GM12878 (cell line): ENCODE measurements at regions not wholly inside any gene's neighbourhood (a gene's known extent, or its start where the extent isn't known, plus 50 kb on each side); places are given as distances from the start of the nearest gene placed in this dataset.

Experiments used
- ATAC-seq: fragments of 200-7000 bp; cut with Tn5 transposase; 3 replicates; pipeline ENCODE4 v1.9.1; 2020; ENCODE audit warnings: mild to moderate bottlenecking, moderate library complexity
- BruUV-seq: library from RNA; stranded (reverse); fragments of 400-500 nt; replicated peaks from 2 replicates; lab custom pipeline; 2021; lab: Mats Ljungman, UMichigan
- CTCF ChIA-PET: fragments of 300-600 bp; sonication (Branson Sonifier 250); formaldehyde crosslinking; extraction: SDS; loops from one replicate; lab custom pipeline; 2021; ENCODE audit warnings: inconsistent platforms; lab: Yijun Ruan, JAX
- POLR2A ChIA-PET: fragments of 350-600 bp; formaldehyde crosslinking; extraction: SDS; loops from one replicate; lab custom pipeline; 2021; ENCODE audit warnings: inconsistent platforms; lab: Charles Lee
- RAD21 ChIA-PET: fragments of 300-600 bp; sonication (Branson Sonifier 250); formaldehyde crosslinking; loops from one replicate; lab custom pipeline; 2023; ENCODE audit warnings: antibody characterized with exemption; ENCODE audit not compliant: unreplicated experiment; lab: Charles Lee
- SMC1A ChIA-PET: fragments of 300-600 bp; sonication (Branson Sonifier 250); formaldehyde crosslinking; loops from one replicate; lab custom pipeline; 2023; ENCODE audit not compliant: unreplicated experiment, uncharacterized antibody; lab: Charles Lee
- DNase-seq: peaks from one replicate; pipeline ENCODE4 v3.0.0-alpha.2; 2011; ENCODE audit warnings: low read depth, low spot score
- FAIRE-seq: peaks from 3 replicates; lab custom pipeline; 2011; peaks lifted over from hg19 to GRCh38; lab: Jason Lieb, UNC
- H2AFZ ChIP-seq: 2 replicates; pipeline ENCODE4 v1.6.0; 2011; ENCODE audit warnings: low read depth, low read length, control low read depth; ENCODE audit not compliant: control insufficient read depth
- H3K27ac ChIP-seq: 2 replicates; pipeline ENCODE4 v1.5.1; 2011; ENCODE audit warnings: control low read depth; ENCODE audit not compliant: control insufficient read depth, insufficient read depth
- H3K27me3 ChIP-seq, 2 experiments: replicated peaks in 1 of 2; 2 replicates each; pipeline versions ENCODE4 v1.6.0 to v1.6.1; 2011; ENCODE audit warnings: low read length in 1 of 2; ENCODE audit not compliant: control insufficient read depth in 2 of 2, insufficient read depth in 2 of 2
- H3K36me3 ChIP-seq, 2 experiments: 2 replicates each; pipeline ENCODE4 v1.5.1; 2011; ENCODE audit warnings: low read length in 1 of 2; ENCODE audit not compliant: control insufficient read depth in 2 of 2, insufficient read depth in 2 of 2
- H3K4me1 ChIP-seq: 2 replicates; pipeline ENCODE4 v1.6.1; 2011; ENCODE audit warnings: mild to moderate bottlenecking, low read length, moderate library complexity, mixed read lengths; ENCODE audit not compliant: control insufficient read depth, insufficient read depth
- H3K4me2 ChIP-seq: 2 replicates; pipeline ENCODE4 v1.6.0; 2011; ENCODE audit warnings: control low read depth; ENCODE audit not compliant: control insufficient read depth, insufficient read depth
- H3K4me3 ChIP-seq: fragments of 200-600 bp; sonication (generic); 2 replicates; pipeline ENCODE4 v1.5.1; 2016
- H3K79me2 ChIP-seq: 2 replicates; pipeline ENCODE4 v1.6.0; 2011; ENCODE audit warnings: low read length; ENCODE audit not compliant: control insufficient read depth, insufficient read depth
- H3K9ac ChIP-seq: 2 replicates; pipeline ENCODE4 v1.8.0; 2011; ENCODE audit warnings: low read length, control low read depth, mixed read lengths; ENCODE audit not compliant: control insufficient read depth, insufficient read depth
- H3K9me3 ChIP-seq: replicated peaks from 3 replicates; pipeline ENCODE4 v1.5.1; 2011; ENCODE audit warnings: mild to moderate bottlenecking, low read length; ENCODE audit not compliant: control insufficient read depth, insufficient read depth
- H4K20me1 ChIP-seq: 2 replicates; pipeline ENCODE4 v1.6.0; 2011; ENCODE audit not compliant: control insufficient read depth, insufficient read depth
- CBFB ChIP-seq: IDR thresholded peaks from 2 replicates; pipeline ENCODE4 v1.6.1; 2016; ENCODE audit warnings: antibody characterized with exemption, low read depth
- CHD4 ChIP-seq: fragments of 200-600 bp; sonication (generic); IDR thresholded peaks from 2 replicates; pipeline ENCODE4 v1.6.1; 2016; ENCODE audit warnings: mild to moderate bottlenecking
- MEF2A ChIP-seq: IDR thresholded peaks from 2 replicates; pipeline ENCODE4 v1.6.1; 2011; ENCODE audit warnings: low read depth, mild to moderate bottlenecking, low read length, moderate library complexity; ENCODE audit not compliant: insufficient read depth
- POLR2AphosphoS2 ChIP-seq: IDR thresholded peaks from 2 replicates; pipeline ENCODE4 v1.6.1; 2011; ENCODE audit warnings: low read depth, mild to moderate bottlenecking, low read length, improper control_type of control experiment, moderate library complexity
- REST ChIP-seq: IDR thresholded peaks from 2 replicates; pipeline ENCODE4 v1.6.1; 2012; ENCODE audit warnings: mild to moderate bottlenecking, low read depth, low read length
- WGBS: methylation state at CpG from one replicate; pipeline ENCODE4 v1.1.6; 2016; ENCODE audit warnings: low lambda C conversion rate; ENCODE audit not compliant: insufficient replicate concordance, insufficient coverage; ENCODE audit errors: missing lambda C conversion rate; 5-methylcytosine and 5-hydroxymethylcytosine counted together
- in situ Hi-C: fragments of 300-500 bp; cut with MboI; formaldehyde crosslinking; loops from 9 replicates; pipeline ENCODE4 v1.14.3; 2018; ENCODE audit warnings: mixed read lengths
- intact Hi-C: fragments of 100-400 bp; cut with micrococcal nuclease; formaldehyde crosslinking; loops from one replicate; pipeline ENCODE4 v1.14.2; 2022; ENCODE audit not compliant: unreplicated experiment

GRCh38 chr2:55118643-55119083 lies 68.4 kb upstream of the RTN4 start:
- no peaks in the 10 kb centered on the region for H3K79me2 ChIP-seq
- CTCF ChIA-PET = interaction anchor here (0.6 to 1.8 kb wide), 4 partner anchors 15 to 49 kb away, joined by 3 to 5 read pairs (median 4); no protein-coding TSS in a partner anchor
- H3K27me3 ChIP-seq = no peaks in the 10 kb centered on the region
- WGBS = 3% methylated on average over 3 of the region's 3 CpGs
- H3K9ac ChIP-seq = no peak overlapping the region
- FAIRE-seq = peak; percentile 18
- H2AFZ ChIP-seq = peak overlapping the region; percentile 68
- POLR2A ChIA-PET = interaction anchor here (0.9 to 1.0 kb wide), 2 partner anchors 16 to 31 kb away, joined by 3 read pairs; no protein-coding TSS in a partner anchor
- SMC1A ChIA-PET = interaction anchor here (0.6 to 1.9 kb wide), 5 partner anchors 10 to 219 kb away, joined by 3 to 7 read pairs (median 4); no protein-coding TSS in a partner anchor
- in situ Hi-C loops = no loop called here
- peak overlapping the region; percentile 13; the same call in 1 of the 2 replicates for H3K4me3 ChIP-seq
- no peaks in the 10 kb centered on the region for H3K9me3 ChIP-seq
- no peak overlapping the region; the same call in 1 of the 2 replicates for H3K27ac ChIP-seq
- intact Hi-C loops = no loop called here
- TF ChIP-seq CBFB (no peak), CHD4 (no peak), MEF2A (peak; percentile 71), REST (no peak), POLR2AphosphoS2 (no peak)
- H4K20me1 ChIP-seq = no peaks in the 10 kb centered on the region
- no peak for ATAC-seq
- H3K4me1 ChIP-seq = peaks cover 15% of the 10 kb centered on the region
- no peak for DNase-seq
- no peaks in the 10 kb centered on the region for H3K36me3 ChIP-seq
- RAD21 ChIA-PET = interaction anchor here (1.2 to 1.3 kb wide), 2 partner anchors 11 to 50 kb away, joined by 4 read pairs; no protein-coding TSS in a partner anchor
- peak overlapping the region; percentile 51 for H3K4me2 ChIP-seq
- no TSS peak for BruUV-seq
